ENCODE measurements at regions not wholly inside any gene's neighbourhood (a gene's known extent, or its start where the extent isn't known, plus 50 kb on each side); places are given as distances from the start of the nearest gene placed in this dataset.

- TF ChIP-seq CTCF (IDR thresholded peaks at IDR 0.05) (no peak), POLR2A (IDR thresholded peaks at IDR 0.05) (no peak)
These were observed 297.4 kb upstream of the SFSWAP start for GRCh38 chr12:131413471-131413870.
